NCI-H1105 (cell line): ENCODE measurements at regions not wholly inside any gene's neighbourhood (a gene's known extent, or its start where the extent isn't known, plus 50 kb on each side); places are given as distances from the start of the nearest gene placed in this dataset.
"Not testable (repeated sequence)": the region's sequence is repeated elsewhere in the genome, so short reads cannot be mapped to it uniquely, and the experiment has no call there.

Experiments used
- DNase-seq: peaks from one replicate; lab custom pipeline; 2025; lab: John Stamatoyannopoulos, UW

DNA sequence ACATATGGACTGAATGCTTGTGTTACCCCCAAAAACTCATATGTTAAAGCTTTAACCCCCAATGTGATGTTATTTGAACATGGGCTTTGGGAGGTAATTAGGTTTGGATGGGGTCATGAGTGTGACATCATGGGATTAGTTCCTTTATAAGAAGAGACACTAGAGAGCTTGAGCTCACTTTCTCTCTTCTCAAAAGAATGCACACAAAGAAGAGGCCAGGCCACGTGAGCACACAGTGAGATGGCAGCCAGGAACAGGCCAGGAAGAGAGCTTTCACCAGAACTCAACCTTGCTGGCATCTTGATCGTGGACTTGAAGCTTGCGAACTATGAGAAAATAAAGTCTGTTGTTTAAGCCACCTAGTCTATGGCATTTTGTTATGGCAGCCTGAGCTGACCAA is 360.6 kb downstream of the NR2F1-AS1 start:
- no peak for DNase-seq

DNA sequence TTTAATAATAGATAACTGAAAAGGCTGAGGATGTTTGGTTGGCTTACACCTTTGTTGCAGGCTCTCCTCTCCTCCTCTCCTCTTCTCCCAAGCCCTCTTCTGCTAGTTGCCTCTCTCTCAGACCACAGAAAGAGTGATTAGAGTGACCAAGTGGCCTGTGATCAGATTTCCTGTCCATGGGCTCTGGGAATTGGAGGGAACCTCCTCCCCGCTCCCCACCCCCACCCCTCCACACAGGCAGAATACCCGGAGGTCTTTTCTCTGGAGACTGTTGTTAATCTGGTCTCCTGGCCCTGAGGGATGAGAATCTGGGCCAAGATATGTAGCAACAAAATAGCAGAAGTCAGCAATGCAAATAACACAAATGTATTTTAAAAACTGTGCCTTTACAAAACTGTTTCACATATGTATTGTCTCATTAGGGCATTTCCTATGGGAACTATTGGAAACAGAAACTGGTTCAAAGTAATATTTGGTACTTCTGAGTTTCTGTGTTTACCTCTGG is 361.3 kb downstream of the NR2F1-AS1 start:
- DNase-seq: no peak

DNA sequence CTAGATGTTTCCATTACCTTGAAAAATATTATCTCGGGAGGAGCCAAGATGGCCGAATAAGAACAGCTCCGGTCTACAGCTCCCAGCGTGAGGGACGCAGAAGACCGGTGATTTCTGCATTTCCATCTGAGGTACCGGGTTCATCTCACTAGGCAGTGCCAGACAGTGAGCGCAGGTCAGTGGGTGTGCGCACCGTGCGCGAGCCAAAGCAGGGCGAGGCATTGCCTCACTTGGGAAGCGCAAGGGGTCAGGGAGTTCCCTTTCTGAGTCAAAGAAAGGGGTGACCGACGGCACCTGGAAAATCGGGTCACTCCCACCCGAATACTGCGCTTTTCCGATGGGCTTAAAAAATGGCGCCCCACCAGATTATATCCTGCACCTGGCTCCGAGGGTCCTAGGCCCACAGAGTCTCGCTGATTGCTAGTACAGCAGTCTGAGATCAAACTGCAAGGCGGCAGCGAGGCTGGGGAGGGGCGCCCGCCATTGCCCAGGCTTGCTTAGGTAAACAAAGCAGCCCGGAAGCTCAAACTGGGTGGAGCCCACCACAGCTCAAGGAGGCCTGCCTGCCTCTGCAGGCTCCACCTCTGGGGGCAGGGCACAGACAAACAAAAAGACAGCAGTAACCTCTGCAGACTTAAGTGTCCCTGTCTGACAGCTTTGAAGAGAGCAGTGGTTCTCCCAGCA is 367.8 kb downstream of the NR2F1-AS1 start:
- DNase-seq: not testable (repeated sequence)

DNA sequence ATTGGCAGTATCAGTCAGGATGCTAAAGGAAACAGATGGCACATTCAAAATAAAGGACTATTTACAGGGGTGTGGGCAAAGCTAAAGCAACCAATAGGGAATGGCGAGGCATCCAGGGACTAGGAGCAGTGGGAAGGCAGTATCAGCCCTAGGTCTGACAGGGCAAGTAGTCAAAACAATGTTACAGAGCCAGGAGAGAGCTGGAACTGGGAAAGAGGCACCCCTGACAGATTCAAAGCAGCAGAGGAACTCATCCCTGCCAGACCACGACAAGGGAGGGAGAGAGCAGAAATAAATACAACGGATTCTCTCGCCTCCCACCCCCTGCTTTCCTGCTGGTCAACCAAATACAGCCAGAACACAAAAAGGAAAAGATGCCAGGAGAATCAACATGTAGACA is 371.5 kb downstream of the NR2F1-AS1 start:
- DNase-seq: no peak

GRCh38 chr5:93208141-93208751 is 372.8 kb downstream of the NR2F1-AS1 start:
- DNase-seq: no peak

DNA sequence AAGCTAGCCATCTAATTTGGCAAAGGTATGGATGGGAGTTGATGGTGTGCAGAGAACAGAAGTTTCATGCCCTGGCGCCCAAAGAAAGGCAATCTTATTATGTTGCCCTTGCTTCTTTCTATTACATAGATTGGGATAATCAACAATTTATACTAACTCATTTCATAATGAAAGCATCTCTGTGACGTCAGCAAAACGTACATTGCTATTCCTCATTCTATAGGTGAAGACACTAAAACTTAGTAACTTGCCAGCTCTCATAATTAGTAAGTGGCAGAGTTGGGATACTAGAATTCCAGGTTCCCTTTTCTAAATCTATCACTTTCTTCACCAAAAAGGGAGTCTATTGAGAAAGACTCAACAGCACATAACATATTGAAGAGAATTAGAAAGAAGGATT is 374.8 kb downstream of the NR2F1-AS1 start:
- no peak for DNase-seq

DNA sequence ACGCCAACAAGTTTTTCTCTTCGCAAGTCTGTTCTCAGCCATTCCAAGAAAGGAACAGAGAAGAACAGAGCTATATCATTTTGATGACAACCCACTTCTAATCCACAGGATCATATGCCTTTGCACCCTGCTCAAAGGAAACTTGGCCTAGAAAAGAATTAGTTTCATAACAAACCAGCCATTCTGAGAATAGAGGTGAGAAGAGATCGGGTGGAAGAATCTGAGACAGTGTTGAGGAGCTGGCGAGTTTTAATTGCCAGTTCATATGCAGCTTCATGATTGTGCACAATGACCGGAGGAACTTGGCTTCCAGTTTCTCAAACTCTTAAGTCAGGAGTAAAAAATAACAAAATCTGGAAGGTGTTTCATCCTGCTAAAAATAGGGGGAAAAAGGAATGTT is 380.0 kb downstream of the NR2F1-AS1 start:
- no peak for DNase-seq

GRCh38 chr5:93196986-93197385 is 384.0 kb downstream of the NR2F1-AS1 start:
- no peak for DNase-seq

- no peak for DNase-seq
Measured at GRCh38 chr5:93193431-93194347, 387.3 kb downstream of the NR2F1-AS1 start.

DNA sequence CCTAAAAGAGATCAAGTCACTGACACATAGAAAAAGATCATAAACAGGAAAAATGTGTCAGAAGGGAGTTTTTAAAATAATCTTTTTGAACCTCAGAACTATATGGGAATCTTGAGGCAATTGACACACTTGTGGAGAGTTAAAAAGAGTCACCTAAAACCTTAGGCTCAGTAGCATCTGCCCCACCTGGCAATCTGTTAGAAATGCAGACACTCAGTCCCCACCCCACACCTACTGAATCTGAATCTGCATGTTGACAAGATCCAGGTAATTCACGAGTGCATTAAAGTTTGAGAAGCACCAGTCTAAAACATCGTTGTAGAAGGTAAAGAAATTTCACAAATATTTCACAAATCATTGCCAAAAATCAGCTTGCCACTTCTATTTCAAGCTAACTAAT is 388.3 kb downstream of the NR2F1-AS1 start:
- no peak for DNase-seq

DNA sequence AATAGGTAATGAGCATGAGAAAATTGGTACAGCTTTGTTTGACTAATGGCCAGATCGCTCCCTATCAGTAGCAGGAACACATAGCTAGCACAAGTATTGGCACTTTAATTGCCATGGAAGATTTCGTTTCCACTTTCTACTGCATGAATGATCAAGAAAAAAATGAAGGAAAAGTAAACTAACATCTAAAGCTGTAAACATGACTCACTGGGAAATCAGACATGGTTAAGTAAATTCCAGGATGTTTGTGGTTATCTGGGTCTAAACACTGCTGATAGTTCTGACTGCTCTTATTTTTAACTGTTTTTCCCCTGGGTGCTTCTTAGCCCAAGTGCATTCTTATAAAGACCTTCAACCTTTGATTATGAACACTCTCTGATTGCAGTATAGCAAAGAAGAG is 388.9 kb downstream of the NR2F1-AS1 start:
- no peak for DNase-seq

DNA sequence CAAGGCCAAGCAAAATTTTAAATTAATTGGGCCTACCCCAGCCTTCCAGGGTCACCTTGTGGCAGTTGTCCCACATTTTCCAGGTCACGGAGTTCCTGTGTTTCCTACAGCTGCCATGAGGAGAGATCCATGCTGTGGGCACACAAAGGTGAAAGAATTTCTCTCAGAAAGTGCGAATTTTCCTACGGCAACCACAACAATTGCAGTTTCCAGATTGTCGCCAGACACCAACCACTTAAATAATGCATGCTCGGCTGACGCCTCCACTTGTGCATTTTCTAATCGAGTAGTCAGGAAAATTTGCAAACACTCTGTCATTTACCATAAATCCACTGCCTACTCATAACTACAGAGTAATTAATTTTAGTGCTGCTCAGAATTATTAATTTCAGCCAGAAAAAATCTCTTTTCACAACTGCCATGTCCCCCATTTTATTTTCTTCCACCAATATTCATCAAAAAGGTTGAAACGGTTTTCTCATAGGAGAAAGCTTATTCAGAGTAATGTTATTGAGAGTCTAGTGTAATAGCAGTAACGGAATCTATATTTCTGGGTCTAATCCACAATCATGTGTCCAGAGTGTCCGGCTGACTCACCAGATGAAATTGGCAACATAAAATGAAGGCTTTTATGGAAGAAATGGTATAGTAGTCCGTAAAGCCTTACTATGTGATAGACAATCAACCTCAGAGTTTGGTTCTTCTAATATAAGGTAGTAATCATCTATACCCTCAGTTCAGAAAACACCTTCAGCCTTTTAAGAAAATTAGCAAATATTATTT is 389.8 kb downstream of the NR2F1-AS1 start:
- DNase-seq: no peak

- no peak for DNase-seq
Measured at GRCh38 chr5:93189707-93190120, 391.3 kb downstream of the NR2F1-AS1 start.

DNA sequence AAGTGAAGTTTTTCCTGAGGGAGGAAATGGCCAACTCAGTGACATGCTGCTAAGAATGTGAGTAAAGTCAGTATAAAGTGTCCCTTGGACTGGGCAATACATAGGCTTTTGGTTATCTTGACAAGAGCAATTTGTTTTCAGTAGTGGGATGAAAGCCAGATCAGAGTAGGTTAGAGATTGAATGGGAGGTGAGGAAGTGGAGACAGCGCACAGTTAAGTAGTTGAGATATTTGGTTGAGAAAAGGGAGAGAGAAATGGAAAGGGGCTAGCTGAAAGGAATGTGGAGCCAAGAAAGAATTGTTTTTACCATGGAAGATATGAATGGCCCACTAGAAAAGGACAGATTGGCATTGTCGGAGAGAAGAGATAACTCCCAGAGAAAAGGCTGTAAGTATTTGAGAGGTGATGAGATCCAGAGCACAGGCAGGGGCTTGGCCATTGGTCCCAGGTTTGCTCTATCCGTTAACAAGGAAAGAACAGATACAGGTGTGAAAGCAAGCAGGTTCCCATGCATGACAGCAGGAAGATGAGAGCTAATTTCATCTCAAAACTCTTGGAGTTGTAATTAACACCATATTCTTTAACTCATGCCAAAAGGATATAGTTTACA is 392.0 kb downstream of the NR2F1-AS1 start:
- DNase-seq: no peak

GRCh38 chr5:93186076-93186682 is 394.8 kb downstream of the NR2F1-AS1 start:
- no peak for DNase-seq

DNA sequence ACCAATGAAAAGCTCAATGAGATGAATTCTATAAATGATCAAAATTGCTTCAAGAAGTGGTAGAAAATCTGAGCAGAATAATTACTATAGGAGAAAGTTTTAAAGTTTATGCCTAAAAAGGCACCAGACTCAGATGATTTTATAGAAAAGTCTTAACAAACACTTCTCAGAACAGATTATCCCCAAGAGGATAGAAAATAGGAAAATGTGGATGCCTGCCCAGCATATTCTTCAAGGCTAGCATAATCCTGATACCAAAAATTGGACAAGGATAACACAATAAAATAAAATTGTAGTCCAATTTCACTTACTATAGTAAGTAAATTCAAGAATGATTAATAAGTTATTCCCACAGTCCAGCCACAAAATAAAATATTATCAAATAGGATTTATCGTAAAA is 397.0 kb downstream of the NR2F1-AS1 start:
- no peak for DNase-seq

DNA sequence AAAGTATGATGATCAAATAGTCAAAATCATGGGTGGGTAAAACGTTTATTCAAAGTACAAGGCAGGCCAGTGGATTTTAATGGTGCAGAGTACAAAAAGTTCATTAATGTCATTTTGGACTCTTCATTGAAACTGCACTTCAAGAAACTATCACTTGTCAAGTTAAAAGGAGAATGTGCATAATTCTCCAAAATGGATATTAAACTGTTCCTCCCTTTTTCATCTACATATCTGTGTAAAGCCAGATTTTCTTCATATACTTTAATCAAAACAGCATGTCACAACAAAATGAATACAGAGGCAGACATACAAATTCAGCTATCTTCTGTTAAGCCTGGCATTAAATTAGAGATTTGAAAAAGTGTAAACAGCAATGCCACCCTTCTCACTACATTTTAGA is 401.6 kb downstream of the NR2F1-AS1 start:
- DNase-seq: no peak

GRCh38 chr5:93174930-93175329 is 406.1 kb downstream of the NR2F1-AS1 start:
- DNase-seq: no peak

GRCh38 chr5:93165559-93165958 is 415.5 kb downstream of the NR2F1-AS1 start:
- DNase-seq: no peak

GRCh38 chr5:93164690-93165089 is 416.3 kb downstream of the NR2F1-AS1 start:
- DNase-seq: no peak
